ENCODE measurements at regions not wholly inside any gene's neighbourhood (a gene's known extent, or its start where the extent isn't known, plus 50 kb on each side); places are given as distances from the start of the nearest gene placed in this dataset.

DNA sequence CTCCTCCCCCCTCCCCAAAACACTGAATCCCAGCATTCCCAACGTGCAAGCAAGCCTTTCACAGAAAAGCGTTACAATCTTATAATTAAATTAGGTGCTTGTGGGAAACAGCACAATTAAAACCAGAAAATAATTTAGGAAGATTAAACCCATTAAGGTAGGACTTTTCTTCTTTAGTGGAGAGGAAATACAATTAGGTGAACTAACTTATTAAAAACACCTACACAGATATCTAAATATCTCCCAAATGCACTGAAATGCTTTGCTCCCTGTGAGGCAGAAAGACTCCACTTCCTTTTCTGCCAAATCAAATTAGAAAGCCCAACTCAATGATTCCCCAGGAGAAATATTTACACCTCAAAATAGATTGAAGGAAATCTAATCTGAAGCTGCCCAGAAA is 60.9 kb upstream of the ETS2 start (continued):
- TF ChIP-seq, protein P1, sequence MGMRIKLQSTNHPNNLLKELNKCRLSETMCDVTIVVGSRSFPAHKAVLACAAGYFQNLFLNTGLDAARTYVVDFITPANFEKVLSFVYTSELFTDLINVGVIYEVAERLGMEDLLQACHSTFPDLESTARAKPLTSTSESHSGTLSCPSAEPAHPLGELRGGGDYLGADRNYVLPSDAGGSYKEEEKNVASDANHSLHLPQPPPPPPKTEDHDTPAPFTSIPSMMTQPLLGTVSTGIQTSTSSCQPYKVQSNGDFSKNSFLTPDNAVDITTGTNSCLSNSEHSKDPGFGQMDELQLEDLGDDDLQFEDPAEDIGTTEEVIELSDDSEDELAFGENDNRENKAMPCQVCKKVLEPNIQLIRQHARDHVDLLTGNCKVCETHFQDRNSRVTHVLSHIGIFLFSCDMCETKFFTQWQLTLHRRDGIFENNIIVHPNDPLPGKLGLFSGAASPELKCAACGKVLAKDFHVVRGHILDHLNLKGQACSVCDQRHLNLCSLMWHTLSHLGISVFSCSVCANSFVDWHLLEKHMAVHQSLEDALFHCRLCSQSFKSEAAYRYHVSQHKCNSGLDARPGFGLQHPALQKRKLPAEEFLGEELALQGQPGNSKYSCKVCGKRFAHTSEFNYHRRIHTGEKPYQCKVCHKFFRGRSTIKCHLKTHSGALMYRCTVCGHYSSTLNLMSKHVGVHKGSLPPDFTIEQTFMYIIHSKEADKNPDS (CRISPR knock-in tag; IDR thresholded peaks at IDR 0.05), result no peak
- TF ChIP-seq RFXAP (CRISPR knock-in tag; IDR thresholded peaks at IDR 0.05; ENCODE audit: borderline replicate concordance) (no peak), SETDB1 (CRISPR knock-in tag; IDR thresholded peaks at IDR 0.05; ENCODE audit: borderline replicate concordance) (no peak), ZNF430 (CRISPR knock-in tag; IDR thresholded peaks at IDR 0.05) (no peak)

DNA sequence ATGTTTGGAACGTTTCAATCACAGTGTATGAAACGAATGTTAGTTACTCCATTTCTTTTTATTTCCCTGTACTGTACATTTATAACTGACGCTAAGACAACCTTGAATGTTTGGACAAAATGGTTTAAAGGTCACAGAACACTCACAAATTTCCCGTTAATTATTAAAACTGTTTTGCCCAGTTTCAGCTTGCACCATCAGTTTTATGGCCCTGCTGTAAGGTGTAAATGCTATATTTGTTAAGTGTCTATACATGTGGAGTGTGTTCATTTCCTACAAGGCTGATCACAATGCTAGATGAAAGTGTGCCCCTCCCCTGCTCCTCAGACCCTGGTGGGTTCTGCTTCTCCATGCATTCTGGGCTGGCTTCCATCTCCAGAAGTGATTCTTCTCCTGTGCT is 57.9 kb upstream of the ETS2 start:
- ATAC-seq (peak; percentile 25; the same call in 1 of the 3 replicates), FAIRE-seq (no peak), DNase-seq (ENCODE audit: low spot score) (no peak)
- 14% methylated on average over 4 of the region's 4 CpGs for WGBS (ENCODE audit: low lambda C conversion rate)
- H3K4me3 ChIP-seq (replicated peaks in 1 of 3; ENCODE audit: insufficient read depth in 1 of 3, low read depth in 2 of 3, low read length in 3 of 3), result no peak overlapping the region
- ChIA-PET CTCF (ENCODE audit: low intra/inter-chr PET ratio, low total read pairs) (no interaction called here), POLR2A (interaction anchor here (0.7 kb wide), 1 partner anchor 60 kb away, joined by 3 read pairs; no protein-coding TSS in a partner anchor)
- peak overlapping the region; percentile 70 for H3K4me2 ChIP-seq (ENCODE audit: low read depth, low read length)
- in situ Hi-C loops (cut with HindIII; ENCODE audit: extremely low pct_ligation_motif_present, low pct_unique_long_range_greater_than_20kb) (no loop called here), intact Hi-C loops (cut with micrococcal nuclease; ENCODE audit: unreplicated experiment) (no loop called here)
- no peaks in the 10 kb centered on the region for H4K20me1 ChIP-seq (ENCODE audit: insufficient read depth, low read length)
- H3K27me3 ChIP-seq (ENCODE audit: control insufficient read depth in 1 of 2, insufficient read depth in 2 of 2, low read length in 2 of 2), result no peaks in the 10 kb centered on the region; a peak in 1 of 5 replicates
- no peak overlapping the region for H2AFZ ChIP-seq (ENCODE audit: low read length)
- H3K4me1 ChIP-seq (ENCODE audit: insufficient read depth, low read length), result peaks cover 45% of the 10 kb centered on the region
- BruUV-seq (replicated peaks), result no TSS peak
- H3K9me3 ChIP-seq (ENCODE audit: low read length), result peaks cover 9% of the 10 kb centered on the region
- H3K9ac ChIP-seq (ENCODE audit: insufficient read depth, low read depth, low read length), result no peak overlapping the region
- H3K79me2 ChIP-seq (ENCODE audit: insufficient read depth, low read length), result no peaks in the 10 kb centered on the region
- H3K36me3 ChIP-seq (replicated peaks in 1 of 2; ENCODE audit: control insufficient read depth in 1 of 2, insufficient read depth in 2 of 2, low read length in 2 of 2), result no peaks in the 10 kb centered on the region
- H3K27ac ChIP-seq (ENCODE audit: extremely low read length, insufficient read depth, low read length), result no peak overlapping the region
- TF ChIP-seq, protein P2, sequence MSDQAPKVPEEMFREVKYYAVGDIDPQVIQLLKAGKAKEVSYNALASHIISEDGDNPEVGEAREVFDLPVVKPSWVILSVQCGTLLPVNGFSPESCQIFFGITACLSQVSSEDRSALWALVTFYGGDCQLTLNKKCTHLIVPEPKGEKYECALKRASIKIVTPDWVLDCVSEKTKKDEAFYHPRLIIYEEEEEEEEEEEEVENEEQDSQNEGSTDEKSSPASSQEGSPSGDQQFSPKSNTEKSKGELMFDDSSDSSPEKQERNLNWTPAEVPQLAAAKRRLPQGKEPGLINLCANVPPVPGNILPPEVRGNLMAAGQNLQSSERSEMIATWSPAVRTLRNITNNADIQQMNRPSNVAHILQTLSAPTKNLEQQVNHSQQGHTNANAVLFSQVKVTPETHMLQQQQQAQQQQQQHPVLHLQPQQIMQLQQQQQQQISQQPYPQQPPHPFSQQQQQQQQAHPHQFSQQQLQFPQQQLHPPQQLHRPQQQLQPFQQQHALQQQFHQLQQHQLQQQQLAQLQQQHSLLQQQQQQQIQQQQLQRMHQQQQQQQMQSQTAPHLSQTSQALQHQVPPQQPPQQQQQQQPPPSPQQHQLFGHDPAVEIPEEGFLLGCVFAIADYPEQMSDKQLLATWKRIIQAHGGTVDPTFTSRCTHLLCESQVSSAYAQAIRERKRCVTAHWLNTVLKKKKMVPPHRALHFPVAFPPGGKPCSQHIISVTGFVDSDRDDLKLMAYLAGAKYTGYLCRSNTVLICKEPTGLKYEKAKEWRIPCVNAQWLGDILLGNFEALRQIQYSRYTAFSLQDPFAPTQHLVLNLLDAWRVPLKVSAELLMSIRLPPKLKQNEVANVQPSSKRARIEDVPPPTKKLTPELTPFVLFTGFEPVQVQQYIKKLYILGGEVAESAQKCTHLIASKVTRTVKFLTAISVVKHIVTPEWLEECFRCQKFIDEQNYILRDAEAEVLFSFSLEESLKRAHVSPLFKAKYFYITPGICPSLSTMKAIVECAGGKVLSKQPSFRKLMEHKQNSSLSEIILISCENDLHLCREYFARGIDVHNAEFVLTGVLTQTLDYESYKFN (CRISPR knock-in tag; conservative IDR thresholded peaks at IDR 0.05), result peak; percentile 55; the same call in 1 of the 2 replicates
- TF ChIP-seq, protein P3, sequence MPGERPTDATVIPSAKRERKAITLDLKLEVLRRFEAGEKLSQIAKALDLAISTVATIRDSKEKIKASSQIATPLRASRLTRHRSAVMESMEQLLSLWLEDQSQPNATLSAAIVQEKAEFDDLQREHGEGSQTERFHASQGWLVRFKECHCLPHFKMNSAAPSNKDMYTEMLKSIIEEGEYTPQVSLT (CRISPR knock-in tag; IDR thresholded peaks at IDR 0.05; ENCODE audit: borderline replicate concordance, low read depth), result no peak
- TF ChIP-seq, protein P4, sequence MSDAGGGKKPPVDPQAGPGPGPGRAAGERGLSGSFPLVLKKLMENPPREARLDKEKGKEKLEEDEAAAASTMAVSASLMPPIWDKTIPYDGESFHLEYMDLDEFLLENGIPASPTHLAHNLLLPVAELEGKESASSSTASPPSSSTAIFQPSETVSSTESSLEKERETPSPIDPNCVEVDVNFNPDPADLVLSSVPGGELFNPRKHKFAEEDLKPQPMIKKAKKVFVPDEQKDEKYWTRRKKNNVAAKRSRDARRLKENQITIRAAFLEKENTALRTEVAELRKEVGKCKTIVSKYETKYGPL (CRISPR knock-in tag; IDR thresholded peaks at IDR 0.05), result no peak
- TF ChIP-seq ZNF703 (CRISPR knock-in tag; IDR thresholded peaks at IDR 0.05; ENCODE audit: borderline replicate concordance), result no peak
- no peak for TF ChIP-seq ZNF24 (IDR thresholded peaks at IDR 0.05)
- TF ChIP-seq HNF4A (CRISPR knock-in tag; IDR thresholded peaks at IDR 0.05), result 0 out of 2 replicates have a peak, but pooled peaks have one; percentile 16
- TF ChIP-seq HDAC2 (CRISPR knock-in tag; IDR thresholded peaks at IDR 0.05), result peak; percentile 35; the same call in 1 of the 2 replicates
- TF ChIP-seq POGZ (CRISPR knock-in tag; IDR thresholded peaks at IDR 0.05), result 0 out of 2 replicates have a peak, but pooled peaks have one; percentile 18
- TF ChIP-seq, protein P5, sequence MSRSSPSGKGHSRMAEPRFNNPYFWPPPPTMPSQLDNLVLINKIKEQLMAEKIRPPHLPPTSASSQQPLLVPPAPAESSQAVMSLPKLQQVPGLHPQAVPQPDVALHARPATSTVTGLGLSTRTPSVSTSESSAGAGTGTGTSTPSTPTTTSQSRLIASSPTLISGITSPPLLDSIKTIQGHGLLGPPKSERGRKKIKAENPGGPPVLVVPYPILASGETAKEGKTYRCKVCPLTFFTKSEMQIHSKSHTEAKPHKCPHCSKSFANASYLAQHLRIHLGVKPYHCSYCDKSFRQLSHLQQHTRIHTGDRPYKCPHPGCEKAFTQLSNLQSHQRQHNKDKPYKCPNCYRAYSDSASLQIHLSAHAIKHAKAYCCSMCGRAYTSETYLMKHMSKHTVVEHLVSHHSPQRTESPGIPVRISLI (CRISPR knock-in tag; IDR thresholded peaks at IDR 0.05; ENCODE audit: borderline replicate concordance), result 0 out of 2 replicates have a peak, but pooled peaks have one; percentile 19
- no peak for TF ChIP-seq NFIC (IDR thresholded peaks at IDR 0.05; ENCODE audit: low read length)
